ENCODE measurements at regions not wholly inside any gene's neighbourhood (a gene's known extent, or its start where the extent isn't known, plus 50 kb on each side); places are given as distances from the start of the nearest gene placed in this dataset.

DNA sequence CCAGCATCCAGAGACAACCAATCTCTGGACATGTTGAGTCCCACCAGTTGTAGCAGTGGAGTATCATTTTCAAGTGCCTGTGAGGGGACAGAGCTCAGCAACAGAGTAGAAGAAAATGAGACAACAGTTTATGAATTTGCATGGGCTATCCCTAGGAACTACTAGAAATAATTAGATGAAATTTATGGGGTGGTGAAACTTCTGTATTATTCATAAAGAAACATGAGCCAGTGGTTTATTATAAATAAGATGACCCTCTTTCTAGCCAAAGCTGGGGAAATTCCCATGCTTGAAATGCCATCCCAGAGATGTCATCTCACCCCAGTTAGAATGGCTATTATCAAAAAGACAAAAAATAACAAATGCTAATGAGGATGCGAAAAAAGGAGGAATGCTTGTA, 55.1 kb upstream of the ITGB8 start:
- no peak for TF ChIP-seq POLR2AphosphoS5 (IDR thresholded peaks at IDR 0.05; ENCODE audit: low read length)
- no peak for TF ChIP-seq RFX5 (IDR thresholded peaks at IDR 0.05; ENCODE audit: low read depth, low read length)
- TF ChIP-seq, protein P1, sequence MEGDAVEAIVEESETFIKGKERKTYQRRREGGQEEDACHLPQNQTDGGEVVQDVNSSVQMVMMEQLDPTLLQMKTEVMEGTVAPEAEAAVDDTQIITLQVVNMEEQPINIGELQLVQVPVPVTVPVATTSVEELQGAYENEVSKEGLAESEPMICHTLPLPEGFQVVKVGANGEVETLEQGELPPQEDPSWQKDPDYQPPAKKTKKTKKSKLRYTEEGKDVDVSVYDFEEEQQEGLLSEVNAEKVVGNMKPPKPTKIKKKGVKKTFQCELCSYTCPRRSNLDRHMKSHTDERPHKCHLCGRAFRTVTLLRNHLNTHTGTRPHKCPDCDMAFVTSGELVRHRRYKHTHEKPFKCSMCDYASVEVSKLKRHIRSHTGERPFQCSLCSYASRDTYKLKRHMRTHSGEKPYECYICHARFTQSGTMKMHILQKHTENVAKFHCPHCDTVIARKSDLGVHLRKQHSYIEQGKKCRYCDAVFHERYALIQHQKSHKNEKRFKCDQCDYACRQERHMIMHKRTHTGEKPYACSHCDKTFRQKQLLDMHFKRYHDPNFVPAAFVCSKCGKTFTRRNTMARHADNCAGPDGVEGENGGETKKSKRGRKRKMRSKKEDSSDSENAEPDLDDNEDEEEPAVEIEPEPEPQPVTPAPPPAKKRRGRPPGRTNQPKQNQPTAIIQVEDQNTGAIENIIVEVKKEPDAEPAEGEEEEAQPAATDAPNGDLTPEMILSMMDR (IDR thresholded peaks at IDR 0.05 in 2 of 3, conservative IDR thresholded peaks at IDR 0.05 in 1 of 3; ENCODE audit: control insufficient read depth in 2 of 3, extremely low read depth in 1 of 3, insufficient read depth in 1 of 3, low read depth in 3 of 3, low read length in 3 of 3), result no peak
- TF ChIP-seq CREM (IDR thresholded peaks at IDR 0.05; ENCODE audit: low read depth), result no peak
- TF ChIP-seq JUNB (IDR thresholded peaks at IDR 0.05), result no peak; the same call in 1 of the 2 replicates
- no peak for TF ChIP-seq EZH2 (IDR thresholded peaks at IDR 0.05; ENCODE audit: borderline replicate concordance, control insufficient read depth, low read depth, low read length)
- TF ChIP-seq HDAC2 (IDR thresholded peaks at IDR 0.05), result no peak
- TF ChIP-seq EED (IDR thresholded peaks at IDR 0.05; ENCODE audit: low read depth), result no peak
- no peak for TF ChIP-seq NFYB (IDR thresholded peaks at IDR 0.05; ENCODE audit: insufficient read depth, low read depth, low read length)
- no peak for TF ChIP-seq POLR2A (IDR thresholded peaks at IDR 0.05; ENCODE audit: low read depth, low read length)
- TF ChIP-seq NFIC (IDR thresholded peaks at IDR 0.05; ENCODE audit: low read depth, low read length), result 0 out of 2 replicates have a peak, but pooled peaks have one; percentile 15
